HG03159 (cell line): ENCODE measurements at regions not wholly inside any gene's neighbourhood (a gene's known extent, or its start where the extent isn't known, plus 50 kb on each side); places are given as distances from the start of the nearest gene placed in this dataset.
"Not testable (repeated sequence)": the region's sequence is repeated elsewhere in the genome, so short reads cannot be mapped to it uniquely, and the experiment has no call there.

Experiments
- ATAC-seq: cut with Tn5 transposase; IDR thresholded peaks from one replicate; pipeline ENCODE4 v1.9.1; 2021; ENCODE audit warnings: mild to moderate bottlenecking, moderate library complexity; ENCODE audit not compliant: unreplicated experiment

DNA sequence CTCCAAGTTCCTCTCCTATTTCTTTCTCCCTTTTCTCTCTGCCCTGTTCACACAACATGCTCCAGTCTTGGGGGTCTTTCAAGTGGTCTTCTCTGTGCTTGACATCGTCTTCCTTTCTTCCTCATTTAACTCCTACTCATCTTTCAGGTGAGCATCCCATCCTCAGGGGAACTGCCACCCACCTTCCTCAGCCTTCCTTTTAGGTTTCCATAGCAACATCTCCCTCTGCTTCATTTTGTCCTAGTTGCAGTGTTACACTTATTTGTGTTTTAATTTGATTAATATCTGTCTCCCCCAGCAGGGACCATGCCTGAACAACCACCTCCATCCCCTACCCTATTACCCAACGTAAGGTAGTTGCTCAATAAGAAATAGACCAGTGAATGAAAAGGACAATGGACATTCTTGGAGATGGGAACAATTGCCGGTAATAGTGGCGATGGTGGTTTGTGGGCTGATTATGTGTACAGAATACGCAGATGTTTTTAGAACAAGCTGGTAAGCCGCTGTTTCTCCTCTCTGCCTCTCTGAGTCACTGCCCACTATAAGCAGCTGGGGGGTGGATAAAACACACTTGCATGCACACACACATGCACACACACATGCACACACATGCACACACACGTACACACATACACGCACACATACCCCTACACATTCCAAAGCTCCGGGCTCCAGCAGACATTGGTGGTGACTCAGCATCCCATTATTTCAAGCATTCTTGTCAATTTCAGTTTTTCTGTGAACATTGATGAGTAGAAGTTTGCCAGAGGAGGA is 251.6 kb downstream of the GATA3 start:
- ATAC-seq = no peak

DNA sequence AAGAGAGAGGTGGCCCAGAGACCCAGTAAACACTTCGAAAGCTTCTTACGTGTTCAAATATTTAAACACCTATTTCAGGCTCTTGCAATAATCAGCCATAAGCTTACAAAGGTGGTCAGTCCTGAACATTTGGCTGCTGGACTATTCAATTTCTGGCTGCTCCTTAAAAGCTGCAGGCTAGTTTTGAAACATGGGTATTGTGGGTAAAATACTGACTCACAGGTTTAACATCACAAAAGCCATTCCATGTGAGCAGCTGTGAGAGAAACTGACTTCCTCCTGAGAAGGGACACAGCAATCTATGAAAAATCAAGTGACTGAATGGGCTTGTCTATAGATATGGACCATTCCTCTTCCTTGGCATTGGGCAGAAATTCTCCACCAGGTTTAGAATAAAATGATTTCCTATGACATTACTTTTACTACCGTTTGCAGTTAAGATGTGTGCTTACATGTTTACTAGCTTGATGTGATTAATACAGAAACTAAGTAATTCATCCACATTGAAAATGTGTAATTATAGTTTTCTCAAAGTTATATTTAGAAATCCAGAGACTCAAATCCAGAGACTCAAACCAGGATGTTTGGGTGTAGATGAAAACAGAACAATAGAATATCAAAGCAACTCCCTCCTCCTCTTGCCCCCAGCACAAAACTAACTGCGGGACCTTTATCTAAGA is 252.3 kb downstream of the GATA3 start:
- no peak for ATAC-seq

DNA sequence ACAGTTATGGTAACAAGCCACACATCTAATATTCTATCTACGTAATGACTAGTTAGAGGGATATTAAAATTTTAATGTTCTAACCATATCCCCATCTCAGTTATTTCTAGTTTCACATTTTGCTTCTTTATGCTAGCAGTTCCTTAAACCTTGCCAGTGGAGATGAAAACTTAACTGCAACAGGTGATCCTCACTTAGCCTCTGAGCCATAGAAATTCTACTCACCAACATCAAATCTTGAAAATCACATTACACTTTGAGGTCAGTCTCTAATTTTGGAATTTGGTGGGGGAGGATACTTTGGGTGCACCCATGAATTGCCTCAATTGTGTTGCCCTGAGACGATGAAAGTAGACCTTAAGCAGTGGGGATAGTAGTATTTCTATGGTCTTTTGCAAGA is 256.4 kb downstream of the GATA3 start:
- no peak for ATAC-seq

DNA sequence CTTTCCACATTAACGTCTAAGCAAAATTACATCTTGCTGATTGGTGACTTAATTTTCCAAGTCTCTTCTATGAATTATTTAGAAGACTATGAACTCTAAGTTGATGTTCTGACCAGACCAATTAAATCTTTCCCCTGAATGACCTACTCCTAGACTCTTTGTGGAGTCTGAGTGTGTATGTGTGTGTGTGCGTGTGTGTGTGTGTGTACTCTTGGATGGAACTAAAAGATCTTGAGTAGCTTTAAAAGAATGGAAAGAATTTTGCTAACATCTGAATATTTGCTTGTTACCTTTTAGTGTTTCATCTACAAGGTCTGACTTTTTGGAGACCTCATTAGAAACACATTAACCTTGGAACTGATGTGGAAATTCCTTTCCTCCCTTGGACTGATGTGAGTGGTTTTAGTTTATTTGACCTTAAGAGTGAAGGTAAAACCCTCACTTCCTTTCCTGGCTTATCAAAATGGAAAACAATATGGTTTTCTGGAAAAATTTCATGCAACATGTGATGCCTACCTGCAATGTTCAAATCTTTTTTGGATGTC is 257.1 kb downstream of the GATA3 start:
- no peak for ATAC-seq

DNA sequence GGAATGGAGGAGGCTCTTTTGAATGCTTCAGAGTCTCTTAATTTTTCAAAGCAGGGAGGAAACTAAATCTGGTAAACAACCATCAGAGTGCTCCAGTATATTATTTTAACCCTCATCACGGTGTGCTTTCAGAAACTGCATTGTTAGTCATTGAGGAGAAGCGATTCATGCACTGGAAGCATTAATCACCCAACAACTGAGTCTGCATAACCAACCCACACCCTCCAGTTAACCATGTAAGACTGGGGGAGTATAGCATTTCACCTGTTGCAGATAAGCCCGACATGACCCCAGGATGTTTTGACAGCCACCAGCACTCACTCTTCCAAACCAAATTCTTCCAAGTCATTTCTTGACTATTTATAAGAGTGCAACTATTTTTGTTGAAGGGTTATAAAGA is 257.6 kb downstream of the GATA3 start:
- ATAC-seq = no peak

DNA sequence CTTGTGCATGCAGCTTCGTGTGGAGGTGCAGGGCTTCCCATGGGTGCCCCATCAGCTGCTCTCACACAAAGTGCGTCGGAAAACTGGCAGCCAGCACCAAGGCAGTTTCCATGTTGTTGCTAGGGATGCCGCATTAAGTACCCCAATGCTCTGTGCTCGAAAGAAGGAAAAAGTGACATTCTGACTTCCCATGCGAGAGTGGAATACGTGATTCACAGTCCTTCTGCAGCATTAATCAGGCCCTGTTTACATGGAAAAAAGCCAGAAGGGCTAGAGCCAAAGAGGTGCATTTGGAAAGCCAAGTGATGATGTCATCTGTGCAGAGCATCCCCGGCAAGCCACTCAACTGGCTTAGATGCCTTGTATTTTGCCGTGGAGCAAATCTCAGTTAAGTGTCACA is 258.3 kb downstream of the GATA3 start:
- ATAC-seq = no peak

DNA sequence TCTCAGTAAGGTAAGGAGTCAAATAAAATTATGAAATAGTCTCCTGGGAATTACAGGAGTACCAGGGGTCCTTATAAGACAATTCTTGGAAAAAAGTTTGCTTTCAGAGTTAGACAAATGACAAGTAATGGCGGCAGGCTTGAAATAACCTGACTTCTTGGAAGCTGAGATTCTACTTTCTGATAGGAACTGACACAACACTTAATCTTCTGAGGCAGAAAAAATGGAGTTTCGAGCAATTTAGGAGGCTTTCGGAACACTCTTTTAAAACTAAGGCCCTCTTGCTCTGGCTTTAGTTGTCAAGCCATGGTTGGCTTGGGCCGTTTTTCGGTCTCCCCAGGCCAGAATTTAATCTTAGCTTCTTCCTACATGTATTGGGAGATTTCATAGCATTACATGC is 260.0 kb downstream of the GATA3 start:
- no peak for ATAC-seq

DNA sequence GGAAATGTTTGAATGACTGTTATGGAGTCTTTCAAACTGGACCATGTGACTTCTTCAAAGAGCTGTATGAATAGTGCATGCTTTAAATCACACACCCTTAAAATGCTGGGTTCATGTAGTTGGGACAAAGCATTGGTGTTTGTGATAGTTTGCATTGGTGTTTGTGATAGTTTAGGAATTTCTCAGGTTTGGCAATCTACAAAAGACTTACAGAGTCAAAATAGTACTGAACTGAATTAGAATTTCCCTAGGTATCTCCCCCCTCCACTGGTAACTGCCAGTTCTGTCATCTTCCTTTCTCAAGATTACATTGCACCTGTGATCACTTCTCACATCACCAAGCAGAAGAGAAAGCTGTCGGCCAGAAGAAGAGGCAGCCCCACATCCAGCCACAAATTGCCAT is 261.1 kb downstream of the GATA3 start:
- no peak for ATAC-seq

DNA sequence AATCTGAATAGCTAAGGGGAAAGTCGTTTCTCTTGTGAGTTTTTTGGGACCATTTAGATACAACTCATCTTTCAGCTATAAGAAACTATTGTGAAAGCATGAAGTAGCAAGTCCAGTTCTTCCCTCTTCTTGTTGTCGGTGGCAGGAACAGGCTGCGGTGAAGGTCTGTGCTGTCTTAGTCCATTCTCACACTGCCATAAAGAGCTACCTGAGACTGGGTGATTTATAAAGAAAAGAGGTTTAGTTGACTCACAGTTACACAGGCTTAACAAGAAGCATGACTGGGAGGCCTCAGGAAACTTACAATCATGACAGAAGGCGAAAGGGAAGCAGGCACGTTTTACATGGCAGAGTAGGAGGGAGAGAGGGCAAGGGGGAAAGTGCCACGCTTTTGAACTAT is 261.8 kb downstream of the GATA3 start:
- no peak for ATAC-seq

DNA sequence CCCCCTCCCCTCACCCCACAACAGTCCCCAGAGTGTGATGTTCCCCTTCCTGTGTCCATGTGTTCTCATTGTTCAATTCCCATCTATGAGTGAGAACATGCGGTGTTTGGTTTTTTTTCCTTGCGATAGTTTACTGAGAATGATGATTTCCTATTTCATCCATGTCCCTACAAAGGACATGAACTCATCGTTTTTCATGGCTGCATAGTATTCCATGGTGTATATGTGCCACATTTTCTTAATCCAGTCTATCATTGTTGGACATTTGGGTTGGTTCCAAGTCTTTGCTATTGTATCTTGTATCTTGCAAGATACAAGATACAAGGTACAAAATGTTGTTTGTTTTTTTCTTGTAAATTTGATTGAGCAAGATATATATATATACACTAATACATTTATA is 263.9 kb downstream of the GATA3 start:
- not testable (repeated sequence) for ATAC-seq

DNA sequence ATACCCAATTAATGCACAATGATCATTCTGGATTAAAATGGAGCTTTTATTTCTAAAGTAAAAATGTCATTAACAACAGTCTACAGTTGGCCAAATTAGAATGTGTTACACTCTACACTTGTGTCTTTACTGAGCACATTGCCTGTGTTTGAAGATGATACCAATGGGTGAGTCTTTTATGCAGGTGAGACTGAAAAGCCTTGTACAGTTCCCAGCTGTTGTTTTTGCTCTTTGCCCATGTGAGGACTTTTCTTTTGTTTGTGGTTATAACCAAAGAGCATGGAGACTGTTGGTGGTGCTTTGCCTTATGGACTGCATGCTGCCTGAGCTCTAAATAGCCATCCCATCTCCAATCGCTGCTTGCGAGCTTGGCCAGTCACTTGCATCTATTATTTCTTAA is 264.5 kb downstream of the GATA3 start:
- no peak for ATAC-seq

DNA sequence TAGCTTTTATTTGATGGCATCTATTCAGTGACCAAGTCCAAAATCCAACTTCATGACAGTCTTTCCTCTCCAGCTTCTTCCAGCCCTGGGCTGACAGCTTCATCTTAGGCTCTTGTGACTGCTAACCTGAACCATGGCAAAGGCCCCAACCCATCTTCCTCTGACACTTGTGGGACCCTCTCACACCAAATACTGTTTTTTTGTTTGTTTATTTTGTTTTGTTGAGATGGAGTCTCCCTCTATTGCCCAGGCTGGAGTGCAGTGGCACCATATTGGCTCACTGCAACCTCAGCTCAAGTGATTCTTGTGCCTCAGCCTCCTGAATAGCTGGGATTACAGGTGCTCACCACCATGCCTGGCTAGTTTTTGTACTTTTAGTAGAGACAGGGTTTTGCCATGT is 265.2 kb downstream of the GATA3 start:
- no peak for ATAC-seq

DNA sequence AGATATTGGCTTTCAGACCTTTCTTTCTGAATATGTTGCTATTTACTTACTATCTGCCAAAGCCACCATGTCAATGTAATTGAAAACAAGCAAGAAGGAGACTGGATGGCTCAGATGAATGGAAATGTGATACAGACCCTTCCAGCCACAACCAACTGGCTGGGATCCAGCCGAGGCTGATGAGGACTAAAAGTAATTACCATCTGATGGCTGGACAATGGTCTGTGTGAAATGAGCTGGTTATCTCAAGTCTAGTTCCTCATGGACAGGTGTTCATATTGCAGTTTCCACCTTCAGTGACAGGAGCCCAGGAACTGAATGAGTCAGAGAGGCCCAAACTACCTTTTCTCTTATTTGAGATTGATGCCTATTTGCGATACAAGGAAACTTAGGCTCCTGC is 267.5 kb downstream of the GATA3 start:
- ATAC-seq = no peak

DNA sequence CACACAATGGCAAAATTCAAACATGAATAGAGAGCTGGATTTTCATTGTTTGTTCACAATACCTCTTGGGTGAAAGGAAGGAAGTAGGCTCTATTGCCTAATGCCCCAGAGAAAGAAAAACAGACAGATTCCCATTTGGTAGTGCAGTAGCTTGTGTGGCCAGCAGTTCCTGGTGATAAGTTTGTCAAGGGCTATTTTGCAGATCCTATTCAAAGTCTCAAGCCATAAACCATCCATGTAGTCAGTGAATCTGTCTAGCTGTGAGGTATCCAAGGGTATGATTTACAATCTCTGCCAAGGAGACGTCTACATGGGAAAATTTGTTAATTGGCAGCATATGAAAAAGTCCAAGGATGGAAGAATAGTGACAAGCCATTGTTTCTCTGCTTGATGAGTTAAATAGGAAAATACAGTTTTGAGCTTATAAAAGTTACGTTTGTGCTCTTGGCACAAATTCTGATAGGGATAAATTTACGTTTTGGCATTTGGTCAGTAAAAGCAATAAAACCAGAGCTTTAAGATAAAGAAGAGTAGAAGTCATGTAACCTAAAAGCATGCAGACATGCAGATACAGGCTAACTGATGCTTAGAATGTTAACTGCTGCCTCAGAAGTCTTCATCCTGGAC is 269.1 kb downstream of the GATA3 start:
- ATAC-seq = no peak

DNA sequence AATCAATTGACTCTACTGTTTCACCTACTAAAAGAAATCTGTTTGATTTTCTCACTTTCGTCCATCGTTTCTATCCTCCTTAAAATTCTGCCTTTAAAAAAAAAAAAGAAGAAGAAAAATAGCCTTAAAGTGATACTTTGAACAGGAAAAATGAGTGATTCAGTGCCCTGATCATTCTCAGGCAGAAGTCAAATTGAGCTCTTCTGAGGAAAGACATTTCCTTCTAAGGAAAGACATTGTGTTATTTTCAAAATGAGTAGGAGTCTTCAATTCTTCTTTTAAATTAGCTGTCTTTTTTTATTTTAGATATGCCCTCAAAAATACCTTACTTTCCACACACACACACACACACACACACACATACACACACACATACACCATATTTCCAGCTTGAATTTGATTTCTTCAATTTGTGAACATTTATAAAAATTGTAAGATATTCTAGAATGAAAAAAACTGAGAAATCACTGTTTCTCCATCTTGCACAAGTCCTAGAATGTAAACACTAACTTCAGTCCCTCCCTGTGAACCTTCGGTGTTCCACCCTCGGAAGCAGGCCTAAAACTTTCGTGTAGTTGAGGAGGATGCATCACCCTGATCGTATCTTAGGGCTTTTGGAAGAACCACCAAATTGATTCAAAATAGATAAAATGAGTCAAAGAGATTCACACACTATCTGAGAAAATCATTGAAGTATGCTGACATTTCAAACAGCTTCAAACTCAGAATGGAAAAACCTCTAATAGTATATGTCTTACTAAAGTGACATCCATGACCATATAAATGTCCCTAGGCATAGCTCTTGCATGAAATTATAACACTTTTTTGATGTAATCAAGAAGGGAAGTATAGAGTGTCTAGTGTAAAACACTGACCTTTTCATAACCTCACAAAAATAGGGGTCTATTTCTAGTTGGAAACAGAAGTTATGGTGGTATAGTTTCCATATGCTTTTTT is 270.8 kb downstream of the GATA3 start:
- ATAC-seq = no peak

DNA sequence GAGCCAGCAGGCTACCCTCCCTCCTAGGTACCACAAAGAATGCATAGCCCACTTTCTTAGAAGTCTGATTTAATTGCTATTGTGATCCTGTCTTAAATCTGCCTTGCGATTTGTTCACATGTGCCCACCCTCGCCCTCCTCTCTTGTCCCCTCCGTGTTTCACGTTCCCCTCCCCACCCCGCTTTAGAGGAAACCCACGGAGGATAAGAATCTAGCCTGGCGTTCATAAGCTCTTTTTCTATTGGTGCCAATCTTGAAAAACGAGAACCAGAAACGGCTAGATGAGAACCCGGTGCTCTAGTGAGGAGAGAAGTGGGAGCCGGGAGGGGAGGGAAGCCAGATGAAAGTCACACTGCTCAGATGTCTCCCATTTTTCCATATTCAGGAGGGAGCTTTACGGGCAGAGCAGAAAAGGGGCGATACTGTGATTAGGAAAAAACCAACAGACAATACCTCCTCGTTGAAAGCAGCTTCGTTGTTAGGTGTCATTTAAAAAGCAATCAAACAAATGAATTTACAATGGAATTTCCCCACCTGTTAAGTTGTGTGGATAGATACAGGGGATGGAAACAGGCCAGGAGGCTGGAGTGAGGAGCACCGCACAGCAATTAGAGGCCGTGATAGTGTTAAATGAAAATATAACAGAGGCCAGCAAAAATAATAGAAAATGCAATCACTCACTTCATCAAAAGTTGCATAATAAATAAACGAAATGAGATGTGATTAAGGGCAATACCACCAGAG is 272.1 kb downstream of the GATA3 start:
- no peak for ATAC-seq

DNA sequence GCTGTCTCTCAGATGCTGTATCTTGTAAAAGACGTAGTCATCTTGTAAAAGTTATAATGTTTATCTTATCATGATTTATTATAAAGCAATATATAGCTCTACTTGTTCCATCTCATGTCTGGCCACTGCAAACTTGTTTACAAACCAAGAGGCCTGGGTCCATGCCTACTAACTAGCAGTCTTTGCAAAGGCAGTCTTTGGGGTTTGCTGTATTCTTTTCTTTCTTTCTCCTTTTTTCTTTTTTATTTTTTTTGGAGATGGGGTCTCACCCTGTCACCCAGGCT is 272.6 kb downstream of the GATA3 start:
- no peak for ATAC-seq

DNA sequence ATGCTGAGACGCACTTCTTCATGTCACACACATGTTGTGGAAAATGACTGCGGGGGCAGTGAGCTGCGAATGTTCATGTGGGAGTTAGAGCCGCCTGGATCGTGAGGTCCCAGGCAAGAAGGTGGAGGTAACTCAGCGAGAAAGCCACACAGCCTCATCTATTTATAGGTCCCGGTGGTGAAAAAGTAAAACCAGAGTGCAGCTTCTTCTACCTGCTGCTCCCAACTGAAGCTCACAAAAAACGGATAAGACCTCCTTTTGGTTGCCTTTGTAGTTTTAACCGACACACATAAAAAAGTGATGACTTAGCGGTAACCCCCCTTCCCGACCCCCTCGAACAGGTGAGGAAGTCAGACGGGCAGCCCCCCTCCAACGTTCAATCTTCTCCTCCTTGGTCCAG is 276.9 kb downstream of the GATA3 start:
- no peak for ATAC-seq

DNA sequence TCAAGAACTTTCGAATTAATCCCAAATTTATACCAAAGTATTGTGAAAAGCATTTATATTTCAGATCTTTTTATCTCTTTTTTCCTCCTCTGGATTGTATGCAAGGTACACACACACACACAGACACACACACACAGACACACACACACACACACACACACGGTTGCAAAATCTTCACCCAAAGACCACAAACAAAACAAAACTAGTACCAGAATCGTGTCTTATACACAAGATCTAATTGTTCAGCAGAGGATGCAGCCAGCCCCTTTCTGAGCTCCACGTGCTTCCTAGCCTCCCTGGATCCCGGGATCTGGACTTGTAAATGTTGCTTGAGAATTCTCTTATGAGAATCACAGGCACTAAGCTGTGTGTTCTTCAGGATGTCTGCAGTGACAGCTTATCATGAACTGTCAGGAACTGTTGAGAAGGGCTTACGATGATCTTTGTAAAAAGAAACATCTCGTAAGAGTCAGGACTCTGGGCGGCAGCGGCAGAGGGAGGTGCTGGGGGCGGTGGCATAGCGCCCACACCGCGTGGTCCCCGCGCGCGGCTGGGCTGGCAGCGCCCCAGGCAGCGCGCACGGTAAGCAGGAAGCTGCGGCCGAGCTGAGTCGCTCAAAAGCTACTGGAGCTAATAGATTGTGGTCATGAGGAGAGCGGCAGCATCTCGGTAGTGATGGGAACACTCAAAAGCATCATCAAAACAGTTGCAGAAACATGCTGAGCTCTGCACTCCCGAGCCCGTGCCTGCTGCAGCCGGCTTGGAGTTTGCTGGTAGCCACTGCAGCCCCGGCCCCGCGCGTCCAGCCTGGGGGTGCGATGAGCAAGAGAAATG is 277.6 kb downstream of the GATA3 start:
- peak; percentile 95 for ATAC-seq

DNA sequence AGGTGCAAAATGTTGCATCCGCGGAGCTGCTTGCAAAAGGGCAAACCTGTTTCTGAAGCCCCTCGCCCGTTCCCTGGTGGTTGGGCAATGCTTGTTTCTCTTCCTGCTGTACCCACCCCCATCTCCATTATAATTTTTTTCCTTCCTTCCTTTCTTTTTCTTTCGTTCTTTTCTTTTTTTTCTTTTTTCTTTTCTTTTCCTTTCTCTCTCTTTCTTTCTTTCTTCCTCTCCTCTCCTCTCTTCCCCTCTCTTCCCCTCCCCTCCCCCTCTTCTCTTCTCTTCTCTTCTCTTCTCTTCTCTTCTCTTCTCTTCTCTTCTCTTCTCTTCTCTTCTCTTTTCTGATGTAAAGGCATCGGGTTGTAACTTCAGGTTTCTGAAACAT is 278.2 kb downstream of the GATA3 start:
- ATAC-seq = no peak
